ENCODE measurements at regions not wholly inside any gene's neighbourhood (a gene's known extent, or its start where the extent isn't known, plus 50 kb on each side); places are given as distances from the start of the nearest gene placed in this dataset.
"Not testable (repeated sequence)": the region's sequence is repeated elsewhere in the genome, so short reads cannot be mapped to it uniquely, and the experiment has no call there.

- Mint-ChIP-seq H3K4me3 (no peak overlapping the region), H3K36me3 (no peaks in the 10 kb centered on the region)
These were observed 92.2 kb upstream of the ANKRD28 start for GRCh38 chr3:15889936-15890335.

GRCh38 chr3:15892311-15893227 is 94.8 kb upstream of the ANKRD28 start:
- no peak overlapping the region for H3K4me3 Mint-ChIP-seq
- no peaks in the 10 kb centered on the region for H3K9me3 Mint-ChIP-seq
- no peaks in the 10 kb centered on the region for H3K36me3 Mint-ChIP-seq
- no peak overlapping the region for H3K27ac Mint-ChIP-seq
- ATAC-seq, result no peak
- DNase-seq (ENCODE audit: low spot score in 2 of 2), result no peak
- no peaks in the 10 kb centered on the region for H3K4me1 Mint-ChIP-seq

More at GRCh38 chr3:15889936-15890335, 92.2 kb upstream of the ANKRD28 start:
- H3K9me3 Mint-ChIP-seq, result peaks cover 8% of the 10 kb centered on the region
- no peaks in the 10 kb centered on the region for H3K4me1 Mint-ChIP-seq
- ATAC-seq, result no peak
- no peak overlapping the region for H3K27ac Mint-ChIP-seq
- no peak for DNase-seq (ENCODE audit: low spot score in 2 of 2)

GRCh38 chr3:15894382-15894781 is 96.6 kb upstream of the ANKRD28 start:
- H3K36me3 Mint-ChIP-seq, result no peaks in the 10 kb centered on the region
- no peaks in the 10 kb centered on the region for H3K9me3 Mint-ChIP-seq
- H3K27ac Mint-ChIP-seq, result no peak overlapping the region
- no peaks in the 10 kb centered on the region for H3K4me1 Mint-ChIP-seq
- DNase-seq (ENCODE audit: low spot score in 2 of 2), result no peak
- no peak overlapping the region for H3K4me3 Mint-ChIP-seq
- ATAC-seq, result no peak

- Mint-ChIP-seq H3K36me3 (no peaks in the 10 kb centered on the region), H3K4me3 (no peak overlapping the region), H3K27ac (no peak overlapping the region), H3K4me1 (no peaks in the 10 kb centered on the region), H3K9me3 (no peaks in the 10 kb centered on the region)
- ATAC-seq, result peak; percentile 67
- no peak for DNase-seq (ENCODE audit: low spot score in 2 of 2)
These were observed 98.7 kb upstream of the ANKRD28 start for GRCh38 chr3:15896500-15896899.

GRCh38 chr3:15899388-15899787 is 101.6 kb upstream of the ANKRD28 start:
- Mint-ChIP-seq H3K27ac (no peak overlapping the region), H3K36me3 (no peaks in the 10 kb centered on the region), H3K9me3 (no peaks in the 10 kb centered on the region), H3K4me1 (no peaks in the 10 kb centered on the region), H3K4me3 (no peak overlapping the region)
- DNase-seq (ENCODE audit: low spot score in 2 of 2), result no peak
- no peak for ATAC-seq

GRCh38 chr3:15903164-15903563 is 105.4 kb upstream of the ANKRD28 start:
- Mint-ChIP-seq H3K36me3 (no peaks in the 10 kb centered on the region), H3K9me3 (no peaks in the 10 kb centered on the region), H3K4me3 (no peak overlapping the region), H3K27ac (no peak overlapping the region), H3K4me1 (no peaks in the 10 kb centered on the region)
- DNase-seq (ENCODE audit: low spot score in 2 of 2) (no peak), ATAC-seq (no peak)

GRCh38 chr3:15903759-15904720 is 106.3 kb upstream of the ANKRD28 start:
- ATAC-seq, result no peak
- Mint-ChIP-seq H3K27ac (no peak overlapping the region), H3K4me1 (no peaks in the 10 kb centered on the region), H3K9me3 (no peaks in the 10 kb centered on the region), H3K36me3 (no peaks in the 10 kb centered on the region), H3K4me3 (no peak overlapping the region)
- DNase-seq (ENCODE audit: low spot score in 2 of 2), result no peak

GRCh38 chr3:15905041-15905440 is 107.3 kb upstream of the ANKRD28 start:
- no peak for ATAC-seq
- peaks cover 4% of the 10 kb centered on the region for H3K9me3 Mint-ChIP-seq
- no peaks in the 10 kb centered on the region for H3K4me1 Mint-ChIP-seq
- no peaks in the 10 kb centered on the region for H3K36me3 Mint-ChIP-seq
- no peak for DNase-seq (ENCODE audit: low spot score in 2 of 2)
- no peak overlapping the region for H3K27ac Mint-ChIP-seq
- H3K4me3 Mint-ChIP-seq, result no peak overlapping the region

GRCh38 chr3:15907403-15907802 is 109.6 kb upstream of the ANKRD28 start:
- not testable (repeated sequence) for H3K27ac Mint-ChIP-seq; H3K36me3 Mint-ChIP-seq; H3K4me3 Mint-ChIP-seq; ATAC-seq; DNase-seq (ENCODE audit: low spot score in 2 of 2); H3K4me1 Mint-ChIP-seq
- H3K9me3 Mint-ChIP-seq, result peaks cover 12% of the 10 kb centered on the region

- Mint-ChIP-seq H3K4me3 (no peak overlapping the region), H3K36me3 (no peaks in the 10 kb centered on the region), H3K4me1 (no peaks in the 10 kb centered on the region), H3K27ac (no peak overlapping the region), H3K9me3 (no peaks in the 10 kb centered on the region)
- DNase-seq (ENCODE audit: low spot score in 2 of 2), result no peak
- no peak for ATAC-seq
These were observed 121.2 kb upstream of the ANKRD28 start for GRCh38 chr3:15918988-15919387.

GRCh38 chr3:15919971-15920370 is 122.2 kb upstream of the ANKRD28 start:
- Mint-ChIP-seq H3K4me3 (no peak overlapping the region), H3K36me3 (no peaks in the 10 kb centered on the region), H3K4me1 (no peaks in the 10 kb centered on the region), H3K27ac (no peak overlapping the region), H3K9me3 (no peaks in the 10 kb centered on the region)
- no peak for ATAC-seq
- DNase-seq (ENCODE audit: low spot score in 2 of 2), result no peak

GRCh38 chr3:15923640-15924405 is 126.0 kb upstream of the ANKRD28 start:
- Mint-ChIP-seq H3K27ac (no peak overlapping the region), H3K4me1 (no peaks in the 10 kb centered on the region), H3K4me3 (no peak overlapping the region), H3K36me3 (no peaks in the 10 kb centered on the region), H3K9me3 (no peaks in the 10 kb centered on the region)
- ATAC-seq, result peak; percentile 51
- DNase-seq (ENCODE audit: low spot score in 2 of 2), result no peak

GRCh38 chr3:15924914-15925313 is 127.1 kb upstream of the ANKRD28 start:
- DNase-seq (ENCODE audit: low spot score in 2 of 2), result no peak
- Mint-ChIP-seq H3K4me1 (no peaks in the 10 kb centered on the region), H3K9me3 (no peaks in the 10 kb centered on the region), H3K27ac (no peak overlapping the region), H3K36me3 (no peaks in the 10 kb centered on the region), H3K4me3 (no peak overlapping the region)
- ATAC-seq, result no peak

- H3K27ac Mint-ChIP-seq, result no peak overlapping the region
- H3K36me3 Mint-ChIP-seq, result no peaks in the 10 kb centered on the region
- no peaks in the 10 kb centered on the region for H3K9me3 Mint-ChIP-seq
- no peak overlapping the region for H3K4me3 Mint-ChIP-seq
- DNase-seq (ENCODE audit: low spot score in 2 of 2), result no peak
- no peaks in the 10 kb centered on the region for H3K4me1 Mint-ChIP-seq
- ATAC-seq, result no peak
These were observed 129.1 kb upstream of the ANKRD28 start for GRCh38 chr3:15926871-15927270.

- Mint-ChIP-seq H3K27ac (no peak overlapping the region), H3K9me3 (no peaks in the 10 kb centered on the region), H3K4me1 (no peaks in the 10 kb centered on the region), H3K4me3 (no peak overlapping the region), H3K36me3 (no peaks in the 10 kb centered on the region)
- DNase-seq (ENCODE audit: low spot score in 2 of 2) (no peak), ATAC-seq (no peak)
These were observed 130.2 kb upstream of the ANKRD28 start for GRCh38 chr3:15927969-15928368.
